Panc1 (cell line): ENCODE measurements at regions not wholly inside any gene's neighbourhood (a gene's known extent, or its start where the extent isn't known, plus 50 kb on each side); places are given as distances from the start of the nearest gene placed in this dataset.

Experiments used
- ATAC-seq: fragments of 200-7000 bp; cut with Tn5 transposase; 2 replicates; pipeline ENCODE4 v1.9.1; 2020; ENCODE audit warnings: mild to moderate bottlenecking, moderate library complexity
- BruUV-seq: library from RNA; stranded (reverse); fragments of 400-500 nt; replicated peaks from 2 replicates; lab custom pipeline; 2021; lab: Mats Ljungman, UMichigan
- CTCF ChIA-PET: fragments of 300-600 bp; sonication (Branson Sonifier 250); formaldehyde crosslinking; loops from one replicate; lab custom pipeline; 2022; ENCODE audit warnings: antibody characterized with exemption; lab: Charles Lee
- POLR2A ChIA-PET: fragments of 300-600 bp; sonication (Branson Sonifier 250); formaldehyde crosslinking; loops from one replicate; lab custom pipeline; 2022; ENCODE audit warnings: antibody characterized with exemption; lab: Charles Lee
- DNase-seq: peaks from one replicate; pipeline ENCODE4 v3.0.0-alpha.2; 2010; ENCODE audit warnings: low read depth, low spot score
- H3K27ac ChIP-seq: 2 replicates; pipeline ENCODE4 v1.5.1; 2011; ENCODE audit warnings: mild to moderate bottlenecking, low read length, inconsistent platforms
- H3K27me3 ChIP-seq: fragments of 200-500 bp; sonication (Bioruptor generic); 2 replicates; pipeline ENCODE4 v1.6.0; 2014; ENCODE audit warnings: low read length, inconsistent platforms; ENCODE audit not compliant: control insufficient read depth, insufficient read depth
- H3K36me3 ChIP-seq: fragments of 200-500 bp; sonication (Bioruptor generic); 2 replicates; pipeline ENCODE4 v1.5.1; 2014; ENCODE audit warnings: inconsistent platforms, mild to moderate bottlenecking, low read length, moderate library complexity; ENCODE audit not compliant: control insufficient read depth, insufficient read depth
- H3K4me1 ChIP-seq: 2 replicates; pipeline ENCODE4 v1.5.1; 2011; ENCODE audit warnings: inconsistent platforms, mild to moderate bottlenecking, low read length, moderate library complexity; ENCODE audit not compliant: control insufficient read depth, insufficient read depth
- H3K4me3 ChIP-seq, 2 experiments: 2 replicates each; pipeline ENCODE4 v1.5.1; 2011 to 2012; ENCODE audit warnings: low read depth in 2 of 2, low read length in 2 of 2, mild to moderate bottlenecking in 2 of 2, inconsistent platforms in 1 of 2, moderate library complexity in 1 of 2
- H3K9me3 ChIP-seq: fragments of 200-500 bp; sonication (Bioruptor generic); 2 replicates; pipeline ENCODE4 v1.5.1; 2014; ENCODE audit warnings: low read depth, mild to moderate bottlenecking, inconsistent platforms, low read length, moderate library complexity; ENCODE audit not compliant: control insufficient read depth, insufficient read depth
- POLR2AphosphoS5 ChIP-seq: IDR thresholded peaks from 2 replicates; pipeline ENCODE4 v1.6.1; 2012; ENCODE audit warnings: mild to moderate bottlenecking, low read depth, low read length, moderate library complexity
- SIN3A ChIP-seq: IDR thresholded peaks from 2 replicates; pipeline ENCODE4 v1.6.1; 2012; ENCODE audit warnings: low read depth, mild to moderate bottlenecking, low read length, moderate library complexity, borderline replicate concordance; ENCODE audit not compliant: insufficient read depth
- TCF7L2 ChIP-seq: IDR thresholded peaks from 2 replicates; pipeline ENCODE4 v1.6.1; 2011; ENCODE audit warnings: mild to moderate bottlenecking, low read depth, low read length, inconsistent platforms
- in situ Hi-C: cut with HindIII; loops from 2 replicates; pipeline ENCODE4 v1.10.0; 2016; ENCODE audit warnings: low sequenced_read_pairs, low pct_unique_long_range_greater_than_20kb
- intact Hi-C: fragments of 100-400 bp; cut with micrococcal nuclease; formaldehyde crosslinking; loops from one replicate; pipeline ENCODE4 v1.10.0; 2022; ENCODE audit not compliant: unreplicated experiment
- TF ChIP-seq, protein P1 (sequence below): fragments of 450-650 bp; IDR thresholded peaks from 2 replicates; pipeline ENCODE4 v1.5.1; 2017; ENCODE audit warnings: mild to moderate bottlenecking
- TF ChIP-seq, protein P2 (sequence below), 2 experiments: IDR thresholded peaks; 2 replicates each; pipeline ENCODE4 v1.6.1; 2011 to 2012; ENCODE audit warnings: low read depth in 2 of 2, control low read depth in 1 of 2, low read length in 1 of 2, mild to moderate bottlenecking in 1 of 2, moderate library complexity in 1 of 2; ENCODE audit not compliant: insufficient read depth in 1 of 2

DNA sequence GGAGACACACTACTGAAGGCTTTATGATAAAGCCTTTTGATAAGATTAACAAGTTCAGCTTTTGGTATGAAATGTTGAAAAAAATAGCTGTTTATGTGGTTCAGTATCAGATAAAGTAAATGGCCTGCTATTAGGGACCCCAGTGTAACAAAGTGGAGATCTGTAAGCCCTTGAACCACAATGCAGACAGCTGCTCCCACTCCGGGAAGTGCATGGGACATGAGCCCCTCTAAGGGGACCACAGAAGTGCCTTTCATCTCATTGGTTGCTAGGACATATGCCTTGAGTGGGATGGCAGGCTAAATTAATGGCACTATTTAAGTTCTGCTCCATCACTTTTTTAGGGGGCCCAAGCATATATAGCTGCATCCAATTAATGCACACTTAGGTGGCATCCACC, 167.6 kb upstream of the SOX11 start:
- H3K36me3 ChIP-seq, result no peaks in the 10 kb centered on the region
- intact Hi-C loops, result no loop called here
- CTCF ChIA-PET, result no interaction called here
- in situ Hi-C loops, result no loop called here
- POLR2A ChIA-PET, result no interaction called here
- no peaks in the 10 kb centered on the region for H3K9me3 ChIP-seq
- H3K4me1 ChIP-seq, result no peaks in the 10 kb centered on the region
- DNase-seq (no peak), ATAC-seq (no peak)
- no peak overlapping the region for H3K27ac ChIP-seq
- no peaks in the 10 kb centered on the region for H3K27me3 ChIP-seq
- H3K4me3 ChIP-seq, result no peak overlapping the region
- BruUV-seq, result no TSS peak
- no peak for TF ChIP-seq POLR2AphosphoS5
- TF ChIP-seq TCF7L2, result no peak
- no peak for TF ChIP-seq SIN3A
- TF ChIP-seq, protein P1, sequence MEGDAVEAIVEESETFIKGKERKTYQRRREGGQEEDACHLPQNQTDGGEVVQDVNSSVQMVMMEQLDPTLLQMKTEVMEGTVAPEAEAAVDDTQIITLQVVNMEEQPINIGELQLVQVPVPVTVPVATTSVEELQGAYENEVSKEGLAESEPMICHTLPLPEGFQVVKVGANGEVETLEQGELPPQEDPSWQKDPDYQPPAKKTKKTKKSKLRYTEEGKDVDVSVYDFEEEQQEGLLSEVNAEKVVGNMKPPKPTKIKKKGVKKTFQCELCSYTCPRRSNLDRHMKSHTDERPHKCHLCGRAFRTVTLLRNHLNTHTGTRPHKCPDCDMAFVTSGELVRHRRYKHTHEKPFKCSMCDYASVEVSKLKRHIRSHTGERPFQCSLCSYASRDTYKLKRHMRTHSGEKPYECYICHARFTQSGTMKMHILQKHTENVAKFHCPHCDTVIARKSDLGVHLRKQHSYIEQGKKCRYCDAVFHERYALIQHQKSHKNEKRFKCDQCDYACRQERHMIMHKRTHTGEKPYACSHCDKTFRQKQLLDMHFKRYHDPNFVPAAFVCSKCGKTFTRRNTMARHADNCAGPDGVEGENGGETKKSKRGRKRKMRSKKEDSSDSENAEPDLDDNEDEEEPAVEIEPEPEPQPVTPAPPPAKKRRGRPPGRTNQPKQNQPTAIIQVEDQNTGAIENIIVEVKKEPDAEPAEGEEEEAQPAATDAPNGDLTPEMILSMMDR, result no peak
- TF ChIP-seq, protein P2, sequence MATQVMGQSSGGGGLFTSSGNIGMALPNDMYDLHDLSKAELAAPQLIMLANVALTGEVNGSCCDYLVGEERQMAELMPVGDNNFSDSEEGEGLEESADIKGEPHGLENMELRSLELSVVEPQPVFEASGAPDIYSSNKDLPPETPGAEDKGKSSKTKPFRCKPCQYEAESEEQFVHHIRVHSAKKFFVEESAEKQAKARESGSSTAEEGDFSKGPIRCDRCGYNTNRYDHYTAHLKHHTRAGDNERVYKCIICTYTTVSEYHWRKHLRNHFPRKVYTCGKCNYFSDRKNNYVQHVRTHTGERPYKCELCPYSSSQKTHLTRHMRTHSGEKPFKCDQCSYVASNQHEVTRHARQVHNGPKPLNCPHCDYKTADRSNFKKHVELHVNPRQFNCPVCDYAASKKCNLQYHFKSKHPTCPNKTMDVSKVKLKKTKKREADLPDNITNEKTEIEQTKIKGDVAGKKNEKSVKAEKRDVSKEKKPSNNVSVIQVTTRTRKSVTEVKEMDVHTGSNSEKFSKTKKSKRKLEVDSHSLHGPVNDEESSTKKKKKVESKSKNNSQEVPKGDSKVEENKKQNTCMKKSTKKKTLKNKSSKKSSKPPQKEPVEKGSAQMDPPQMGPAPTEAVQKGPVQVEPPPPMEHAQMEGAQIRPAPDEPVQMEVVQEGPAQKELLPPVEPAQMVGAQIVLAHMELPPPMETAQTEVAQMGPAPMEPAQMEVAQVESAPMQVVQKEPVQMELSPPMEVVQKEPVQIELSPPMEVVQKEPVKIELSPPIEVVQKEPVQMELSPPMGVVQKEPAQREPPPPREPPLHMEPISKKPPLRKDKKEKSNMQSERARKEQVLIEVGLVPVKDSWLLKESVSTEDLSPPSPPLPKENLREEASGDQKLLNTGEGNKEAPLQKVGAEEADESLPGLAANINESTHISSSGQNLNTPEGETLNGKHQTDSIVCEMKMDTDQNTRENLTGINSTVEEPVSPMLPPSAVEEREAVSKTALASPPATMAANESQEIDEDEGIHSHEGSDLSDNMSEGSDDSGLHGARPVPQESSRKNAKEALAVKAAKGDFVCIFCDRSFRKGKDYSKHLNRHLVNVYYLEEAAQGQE (IDR thresholded peaks at IDR 0.05; ENCODE audit: insufficient read depth in 1 of 2, low read depth in 2 of 2, low read length in 1 of 2), result no peak

GRCh38 chr2:5528706-5529105, 163.5 kb upstream of the SOX11 start:
- CTCF ChIA-PET, result no interaction called here
- POLR2A ChIA-PET, result no interaction called here

More at GRCh38 chr2:5528706-5529105, 163.5 kb upstream of the SOX11 start:
- no peak overlapping the region for H3K4me3 ChIP-seq
- BruUV-seq, result no TSS peak
- TF ChIP-seq TCF7L2 (no peak), POLR2AphosphoS5 (no peak), SIN3A (no peak)
- TF ChIP-seq, protein P1, result no peak
- TF ChIP-seq, protein P2 (IDR thresholded peaks at IDR 0.05; ENCODE audit: insufficient read depth in 1 of 2, low read depth in 2 of 2, low read length in 1 of 2), result no peak
- ATAC-seq (no peak), DNase-seq (no peak)
- H3K36me3 ChIP-seq, result no peaks in the 10 kb centered on the region
- H3K9me3 ChIP-seq, result no peaks in the 10 kb centered on the region
- H3K4me1 ChIP-seq, result no peaks in the 10 kb centered on the region
- H3K27me3 ChIP-seq, result no peaks in the 10 kb centered on the region
- no peak overlapping the region for H3K27ac ChIP-seq
- intact Hi-C loops, result no loop called here
- in situ Hi-C loops, result no loop called here
